Sigmoid colon (tissue), 4 donors: ENCODE measurements at regions not wholly inside any gene's neighbourhood (a gene's known extent, or its start where the extent isn't known, plus 50 kb on each side); places are given as distances from the start of the nearest gene placed in this dataset.

ENCODE experiments used
- POLR2A ChIP-seq, 2 donors: fragments of 450-650 bp; IDR thresholded peaks; one replicate each; pipeline ENCODE4 v1.6.1; 2016; ENCODE audit warnings: antibody characterized with exemption in 2 of 2, mild to moderate bottlenecking in 2 of 2, moderate library complexity in 2 of 2
- POLR2AphosphoS5 ChIP-seq, 4 donors: sonication (generic); formaldehyde crosslinking; IDR thresholded peaks; one replicate each; pipeline ENCODE4 v1.6.1; 2017; ENCODE audit warnings: antibody characterized with exemption in 4 of 4

GRCh38 chr6:40671694-40672050 lies 84.5 kb upstream of the LRFN2 start:
- TF ChIP-seq POLR2AphosphoS5 (IDR thresholded peaks at IDR 0.05) (no peak), POLR2A (IDR thresholded peaks at IDR 0.05) (no peak)
